Erythroblast (primary cell): ENCODE measurements at regions not wholly inside any gene's neighbourhood (a gene's known extent, or its start where the extent isn't known, plus 50 kb on each side); places are given as distances from the start of the nearest gene placed in this dataset.

Experiments used
- DNase-seq, 2 experiments: peaks; one replicate each; lab custom pipeline; 2025; lab: John Stamatoyannopoulos, UW
- GATA1 ChIP-seq: IDR thresholded peaks from 2 replicates; pipeline ENCODE4 v1.6.1; 2011; ENCODE audit warnings: low read depth, mild to moderate bottlenecking, control low read depth, low read length, moderate library complexity
- POLR2A ChIP-seq: IDR thresholded peaks from 2 replicates; pipeline ENCODE4 v1.6.1; 2011; ENCODE audit warnings: mild to moderate bottlenecking, low read length

- no peak for TF ChIP-seq POLR2A
- no peak for TF ChIP-seq GATA1
- DNase-seq, result no peak
Measured at GRCh38 chr20:48064929-48065328, 279.6 kb upstream of the SULF2 start.

GRCh38 chr20:48060841-48061720, 275.8 kb upstream of the SULF2 start:
- DNase-seq, result no peak
- no peak for TF ChIP-seq GATA1
- no peak for TF ChIP-seq POLR2A

- DNase-seq, result no peak
- TF ChIP-seq POLR2A, result no peak
Measured at GRCh38 chr20:48058611-48059559, 273.6 kb upstream of the SULF2 start.

GRCh38 chr20:48057739-48058138, 272.5 kb upstream of the SULF2 start:
- TF ChIP-seq POLR2A (no peak), GATA1 (no peak)

DNA sequence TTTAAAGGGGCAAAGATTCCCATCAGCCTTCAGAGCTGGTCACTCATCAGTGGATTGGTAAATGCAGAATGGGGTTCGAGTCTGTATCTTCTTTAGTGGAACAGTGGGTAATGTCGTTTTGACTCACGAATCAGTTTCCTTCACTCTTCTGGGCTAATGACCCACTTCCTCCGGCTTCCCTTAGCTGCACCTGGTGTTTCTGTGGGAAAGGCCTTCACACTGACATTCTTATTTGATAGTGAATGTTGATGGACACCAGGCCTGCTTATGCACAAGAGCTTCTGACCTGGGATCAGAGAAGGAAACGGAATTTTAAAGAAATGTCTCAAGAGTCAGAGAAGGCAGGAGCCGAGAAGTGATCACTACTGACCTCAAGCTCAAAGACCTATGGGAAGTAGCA, 272.0 kb upstream of the SULF2 start:
- TF ChIP-seq GATA1 (no peak), POLR2A (no peak)
- DNase-seq, result no peak

More at GRCh38 chr20:48057739-48058138, 272.5 kb upstream of the SULF2 start:
- no peak for DNase-seq

DNA sequence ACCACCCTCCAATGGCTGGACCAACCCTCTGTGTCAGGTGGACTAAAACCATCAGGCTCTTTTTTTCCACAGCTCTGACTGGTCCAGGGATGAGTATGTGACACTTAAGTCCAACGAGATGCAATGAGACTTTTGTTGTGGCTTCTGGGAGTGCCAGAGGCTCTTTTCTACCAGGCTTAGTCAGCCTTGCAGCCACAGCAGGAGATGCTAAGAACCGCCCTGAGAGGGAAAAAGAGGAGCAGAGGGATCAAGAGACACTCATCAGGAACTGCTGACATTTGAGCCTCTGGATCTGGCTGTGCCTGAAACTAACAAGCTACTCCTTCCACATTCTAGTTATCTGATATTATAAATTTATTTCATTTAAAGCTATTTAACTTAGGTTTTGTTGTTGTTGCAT, 270.9 kb upstream of the SULF2 start:
- TF ChIP-seq POLR2A (no peak), GATA1 (no peak)
- DNase-seq, result no peak

- no peak for DNase-seq
- no peak for TF ChIP-seq POLR2A
- TF ChIP-seq GATA1, result no peak
Measured at GRCh38 chr20:48054051-48054450, 268.8 kb upstream of the SULF2 start.

DNA sequence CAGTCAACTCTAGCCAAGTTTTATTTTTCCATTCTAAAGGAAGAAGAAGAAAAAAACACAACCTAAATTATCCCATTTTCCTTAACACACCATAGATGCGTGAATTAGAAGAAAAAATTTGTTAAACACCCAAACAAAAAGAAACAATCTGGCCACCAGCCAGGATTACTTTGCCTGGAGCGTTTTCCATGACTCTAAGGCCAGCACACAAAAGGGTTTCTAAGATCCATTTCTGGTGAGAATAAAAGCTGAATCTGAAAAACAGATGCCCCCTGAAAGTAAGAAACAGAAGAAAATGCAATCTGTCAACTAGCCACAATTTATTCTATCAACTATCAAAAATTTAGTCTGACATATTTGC, 267.2 kb upstream of the SULF2 start:
- TF ChIP-seq POLR2A (no peak), GATA1 (no peak)
- DNase-seq, result no peak

DNA sequence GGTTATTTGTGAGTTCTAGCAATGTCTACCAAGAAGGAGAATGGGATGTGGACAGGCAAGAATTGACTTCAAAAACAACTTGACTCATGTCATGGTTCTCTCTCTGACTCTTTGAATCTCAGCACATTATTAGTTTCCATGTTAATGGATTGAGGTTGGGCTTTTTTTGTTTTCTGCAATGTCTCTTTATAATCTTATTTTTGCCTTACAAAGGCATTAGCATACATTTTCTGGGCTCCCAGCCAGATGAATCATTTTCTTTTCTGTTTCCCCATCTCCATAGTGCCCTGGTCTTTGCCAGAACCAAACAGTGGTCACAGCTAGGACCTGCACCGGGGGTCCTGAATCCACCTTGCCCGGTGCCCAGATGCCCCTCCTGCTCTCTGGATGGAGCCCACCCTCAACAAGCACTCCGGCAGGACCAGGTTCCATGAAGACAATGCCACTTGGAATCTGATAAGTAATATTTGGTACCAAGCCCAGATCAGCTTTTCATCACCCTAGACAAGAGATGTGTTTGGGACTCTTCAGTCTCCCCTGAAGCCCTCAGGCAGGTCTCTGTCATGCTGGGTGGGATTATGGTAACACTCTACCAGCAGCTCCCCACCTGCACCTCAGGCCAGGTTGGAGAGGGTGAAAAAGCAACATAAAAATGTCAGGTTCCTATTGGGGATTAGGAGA, 266.7 kb upstream of the SULF2 start:
- DNase-seq, result no peak
- TF ChIP-seq GATA1 (no peak), POLR2A (no peak)

GRCh38 chr20:48049641-48050040, 264.4 kb upstream of the SULF2 start:
- no peak for TF ChIP-seq POLR2A
- no peak for TF ChIP-seq GATA1
- DNase-seq, result no peak

GRCh38 chr20:48049171-48049570, 263.9 kb upstream of the SULF2 start:
- DNase-seq, result no peak
- no peak for TF ChIP-seq POLR2A

DNA sequence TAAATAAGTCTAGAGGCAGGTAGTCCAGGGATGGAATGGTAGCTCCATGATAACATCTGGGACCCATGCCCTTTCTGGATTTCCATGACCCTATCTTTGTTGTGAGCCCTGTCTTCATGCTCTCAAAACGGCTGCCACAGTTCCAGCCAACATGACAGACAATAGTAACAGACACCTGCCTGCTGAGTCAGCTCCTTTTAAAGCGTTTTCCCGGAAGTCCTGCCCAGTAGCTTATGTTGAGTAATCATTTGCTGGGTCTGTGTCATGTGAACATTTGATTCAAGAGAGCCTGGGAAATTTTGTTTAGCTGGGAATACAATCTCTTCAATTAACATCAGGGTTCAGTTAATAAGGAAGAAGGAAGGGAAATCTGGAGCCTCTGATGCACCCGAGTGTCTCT, 262.2 kb upstream of the SULF2 start:
- DNase-seq, result no peak
- no peak for TF ChIP-seq GATA1
- no peak for TF ChIP-seq POLR2A

DNA sequence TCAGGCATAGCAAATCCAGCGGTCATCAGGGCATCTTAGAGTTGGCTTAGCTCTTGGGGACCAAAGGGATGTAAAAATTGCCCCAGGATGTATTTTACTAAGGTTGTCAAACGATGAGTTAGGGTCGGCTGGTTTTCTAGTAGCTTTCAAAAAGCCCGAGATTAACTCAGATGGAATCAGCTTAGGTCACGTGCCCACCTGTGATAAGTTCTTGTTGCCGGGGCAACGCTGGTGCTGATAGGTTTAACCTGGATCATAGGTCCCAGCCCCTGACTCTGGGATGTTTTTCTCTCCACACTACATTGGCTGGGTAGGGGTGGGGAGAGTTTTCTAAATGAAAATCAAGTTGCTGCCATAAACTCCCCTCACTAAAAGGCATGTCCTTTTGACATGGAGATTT, 257.3 kb upstream of the SULF2 start:
- no peak for DNase-seq
- no peak for TF ChIP-seq GATA1
- no peak for TF ChIP-seq POLR2A
